Nephron progenitor cell (in vitro differentiated cells): ENCODE measurements at regions not wholly inside any gene's neighbourhood (a gene's known extent, or its start where the extent isn't known, plus 50 kb on each side); places are given as distances from the start of the nearest gene placed in this dataset.
"Not testable (repeated sequence)": the region's sequence is repeated elsewhere in the genome, so short reads cannot be mapped to it uniquely, and the experiment has no call there.

ENCODE experiments used
- DNase-seq: peaks from one replicate; pipeline ENCODE4 v3.0.0; 2021
- H3K27ac Mint-ChIP-seq: 2 replicates; pipeline ENCODE4 v1.8.0; 2021; ENCODE audit warnings: mild to moderate bottlenecking, moderate library complexity, mixed read lengths
- H3K27me3 Mint-ChIP-seq: 2 replicates; pipeline ENCODE4 v1.8.0; 2021; ENCODE audit warnings: mild to moderate bottlenecking, low read depth, mixed read lengths; ENCODE audit not compliant: poor library complexity
- H3K36me3 Mint-ChIP-seq: 2 replicates; pipeline ENCODE4 v1.8.0; 2021; ENCODE audit warnings: low read depth, mixed read lengths
- H3K4me1 Mint-ChIP-seq: 2 replicates; pipeline ENCODE4 v1.8.0; 2021; ENCODE audit warnings: mixed read lengths
- H3K4me3 Mint-ChIP-seq: 2 replicates; pipeline ENCODE4 v1.8.0; 2021; ENCODE audit warnings: mild to moderate bottlenecking, moderate library complexity, mixed read lengths
- H3K9me3 Mint-ChIP-seq: 2 replicates; pipeline ENCODE4 v1.8.0; 2021; ENCODE audit warnings: mild to moderate bottlenecking, moderate library complexity, mixed read lengths
- TF ChIP-seq, protein P1 (sequence below): fragments of 200-600 bp; sonication (generic); IDR thresholded peaks from 2 replicates; pipeline ENCODE4 v1.5.0; 2021; ENCODE audit warnings: antibody characterized with exemption

- Mint-ChIP-seq H3K4me3 (no peak overlapping the region), H3K9me3 (peaks cover 24% of the 10 kb centered on the region), H3K27me3 (peaks cover 6% of the 10 kb centered on the region), H3K4me1 (peaks cover 6% of the 10 kb centered on the region), H3K36me3 (no peaks in the 10 kb centered on the region), H3K27ac (no peak overlapping the region)
- TF ChIP-seq, protein P1, sequence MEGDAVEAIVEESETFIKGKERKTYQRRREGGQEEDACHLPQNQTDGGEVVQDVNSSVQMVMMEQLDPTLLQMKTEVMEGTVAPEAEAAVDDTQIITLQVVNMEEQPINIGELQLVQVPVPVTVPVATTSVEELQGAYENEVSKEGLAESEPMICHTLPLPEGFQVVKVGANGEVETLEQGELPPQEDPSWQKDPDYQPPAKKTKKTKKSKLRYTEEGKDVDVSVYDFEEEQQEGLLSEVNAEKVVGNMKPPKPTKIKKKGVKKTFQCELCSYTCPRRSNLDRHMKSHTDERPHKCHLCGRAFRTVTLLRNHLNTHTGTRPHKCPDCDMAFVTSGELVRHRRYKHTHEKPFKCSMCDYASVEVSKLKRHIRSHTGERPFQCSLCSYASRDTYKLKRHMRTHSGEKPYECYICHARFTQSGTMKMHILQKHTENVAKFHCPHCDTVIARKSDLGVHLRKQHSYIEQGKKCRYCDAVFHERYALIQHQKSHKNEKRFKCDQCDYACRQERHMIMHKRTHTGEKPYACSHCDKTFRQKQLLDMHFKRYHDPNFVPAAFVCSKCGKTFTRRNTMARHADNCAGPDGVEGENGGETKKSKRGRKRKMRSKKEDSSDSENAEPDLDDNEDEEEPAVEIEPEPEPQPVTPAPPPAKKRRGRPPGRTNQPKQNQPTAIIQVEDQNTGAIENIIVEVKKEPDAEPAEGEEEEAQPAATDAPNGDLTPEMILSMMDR = no peak
- DNase-seq = no peak
Observed at GRCh38 chr17:73851091-73851490, 206.8 kb upstream of the SDK2 start.

GRCh38 chr17:73851921-73852320 is 207.7 kb upstream of the SDK2 start:
- TF ChIP-seq, protein P1 = no peak
- Mint-ChIP-seq H3K4me1 (peaks cover 6% of the 10 kb centered on the region), H3K36me3 (no peaks in the 10 kb centered on the region), H3K27ac (no peak overlapping the region), H3K9me3 (peaks cover 24% of the 10 kb centered on the region), H3K4me3 (no peak overlapping the region), H3K27me3 (peaks cover 6% of the 10 kb centered on the region)
- no peak for DNase-seq

- peaks cover 24% of the 10 kb centered on the region for H3K9me3 Mint-ChIP-seq
- DNase-seq = no peak
- no peak overlapping the region for H3K27ac Mint-ChIP-seq
- H3K4me1 Mint-ChIP-seq = no peaks in the 10 kb centered on the region
- H3K4me3 Mint-ChIP-seq = no peak overlapping the region
- TF ChIP-seq, protein P1 = no peak
- H3K27me3 Mint-ChIP-seq = peaks cover 3% of the 10 kb centered on the region
- no peaks in the 10 kb centered on the region for H3K36me3 Mint-ChIP-seq
Observed at GRCh38 chr17:73855720-73856333, 211.6 kb upstream of the SDK2 start.

- no peak overlapping the region for H3K4me3 Mint-ChIP-seq
- TF ChIP-seq, protein P1 = no peak
- no peak for DNase-seq
- H3K27ac Mint-ChIP-seq = no peak overlapping the region
- H3K9me3 Mint-ChIP-seq = peaks cover 24% of the 10 kb centered on the region
- H3K36me3 Mint-ChIP-seq = no peaks in the 10 kb centered on the region
- peaks cover 3% of the 10 kb centered on the region for H3K27me3 Mint-ChIP-seq
- H3K4me1 Mint-ChIP-seq = no peaks in the 10 kb centered on the region
Observed at GRCh38 chr17:73856556-73856955, 212.3 kb upstream of the SDK2 start.

DNA sequence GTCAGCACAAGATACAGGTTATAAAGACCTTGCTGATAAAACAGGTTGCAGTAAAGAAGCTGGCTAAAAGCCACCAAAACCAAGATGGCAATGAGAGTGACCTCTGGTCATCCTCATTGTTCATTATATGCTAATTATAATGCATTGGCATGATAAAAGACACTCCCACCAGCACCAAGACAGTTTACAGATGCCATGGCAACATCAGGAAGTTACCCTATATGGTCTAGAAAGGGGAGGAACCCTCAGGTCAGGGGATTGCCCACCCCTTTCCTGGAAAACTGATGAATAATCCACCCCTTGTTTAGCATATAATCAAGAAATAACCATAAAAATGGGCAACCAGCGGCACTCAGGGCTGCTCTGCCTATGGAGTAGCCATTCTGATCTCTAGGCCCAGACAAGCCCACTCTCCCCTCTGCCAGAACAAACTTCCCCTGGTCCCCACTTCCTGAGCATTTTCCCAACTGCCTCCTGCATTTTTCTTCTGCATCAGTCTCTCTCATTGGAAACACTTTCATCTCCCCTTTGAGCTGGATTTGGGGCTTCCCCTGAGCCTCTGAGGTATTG is 215.3 kb upstream of the SDK2 start:
- not testable (repeated sequence) for H3K4me3 Mint-ChIP-seq, H3K36me3 Mint-ChIP-seq, H3K27me3 Mint-ChIP-seq, H3K4me1 Mint-ChIP-seq, H3K27ac Mint-ChIP-seq, DNase-seq
- H3K9me3 Mint-ChIP-seq = peaks cover 11% of the 10 kb centered on the region

DNA sequence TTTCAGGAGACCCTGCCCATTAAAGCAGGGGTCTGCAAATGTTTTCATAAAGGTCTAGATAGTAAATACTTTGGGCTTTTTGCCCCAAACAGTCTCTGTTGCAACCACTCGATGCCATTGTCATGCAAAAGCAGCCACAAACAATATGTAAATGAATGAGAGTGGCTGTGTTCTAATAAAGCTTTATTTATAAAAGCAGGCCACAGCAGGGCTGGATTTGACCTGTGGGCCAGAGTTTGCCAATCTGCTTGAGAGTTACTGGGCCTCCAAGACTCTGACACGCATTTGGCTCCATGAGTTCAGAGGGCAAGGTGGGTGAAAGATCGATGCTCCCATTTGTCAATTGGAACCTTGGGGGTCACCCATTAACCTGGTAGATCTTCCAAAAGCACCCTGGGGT is 217.3 kb upstream of the SDK2 start:
- TF ChIP-seq, protein P1 = no peak
- Mint-ChIP-seq H3K27me3 (peaks cover 10% of the 10 kb centered on the region), H3K27ac (no peak overlapping the region), H3K4me1 (peaks cover 2% of the 10 kb centered on the region), H3K36me3 (no peaks in the 10 kb centered on the region), H3K9me3 (no peaks in the 10 kb centered on the region), H3K4me3 (no peak overlapping the region)
- DNase-seq = no peak
